KMS-11 (cell line): ENCODE measurements at regions not wholly inside any gene's neighbourhood (a gene's known extent, or its start where the extent isn't known, plus 50 kb on each side); places are given as distances from the start of the nearest gene placed in this dataset.

ENCODE experiments used
- H2AFZ ChIP-seq: fragments of 200-600 bp; sonication (generic); 2 replicates; pipeline ENCODE4 v1.6.1; 2016; ENCODE audit warnings: antibody characterized with exemption, mixed run types, low read depth
- H3K27ac ChIP-seq: fragments of 200-600 bp; sonication (generic); 2 replicates; pipeline ENCODE4 v1.6.1; 2016; ENCODE audit warnings: mild to moderate bottlenecking, mixed run types
- H3K27me3 ChIP-seq: fragments of 200-600 bp; sonication (generic); 2 replicates; pipeline ENCODE4 v1.6.1; 2017; ENCODE audit warnings: mild to moderate bottlenecking, low read depth, mixed run types, moderate library complexity; ENCODE audit not compliant: insufficient read depth
- H3K36me3 ChIP-seq: fragments of 200-600 bp; sonication (generic); 2 replicates; pipeline ENCODE4 v1.6.1; 2017; ENCODE audit warnings: mild to moderate bottlenecking, mixed run types; ENCODE audit not compliant: insufficient read depth
- H3K4me1 ChIP-seq: fragments of 200-600 bp; sonication (generic); 2 replicates; pipeline ENCODE4 v1.6.1; 2016; ENCODE audit warnings: mild to moderate bottlenecking, low read depth, mixed run types; ENCODE audit not compliant: poor library complexity, severe bottlenecking
- H3K4me2 ChIP-seq: fragments of 200-600 bp; sonication (generic); 2 replicates; pipeline ENCODE4 v1.7.0; 2016; ENCODE audit warnings: mild to moderate bottlenecking, mixed run types
- H3K4me3 ChIP-seq: fragments of 200-600 bp; sonication (generic); IDR thresholded peaks from 2 replicates; pipeline ENCODE4 v1.6.1; 2017; ENCODE audit warnings: low read depth, low read length, mixed read lengths; ENCODE audit not compliant: insufficient read depth
- H3K79me2 ChIP-seq: fragments of 200-600 bp; sonication (generic); 2 replicates; pipeline ENCODE4 v1.6.1; 2016; ENCODE audit warnings: low read depth, mixed run types; ENCODE audit not compliant: insufficient read depth
- H3K9ac ChIP-seq: fragments of 200-600 bp; sonication (generic); 2 replicates; pipeline ENCODE4 v1.6.1; 2016; ENCODE audit warnings: mild to moderate bottlenecking, mixed run types
- H4K20me1 ChIP-seq: fragments of 200-600 bp; sonication (generic); 2 replicates; pipeline ENCODE4 v1.6.1; 2016; ENCODE audit warnings: mild to moderate bottlenecking, mixed run types; ENCODE audit not compliant: insufficient read depth
- TF ChIP-seq, protein P1 (sequence below): fragments of 200-600 bp; sonication (generic); conservative IDR thresholded peaks from 2 replicates; pipeline ENCODE4 v1.6.1; 2017; ENCODE audit warnings: low read depth, mild to moderate bottlenecking, antibody characterized with exemption, low read length, moderate library complexity, mixed read lengths

- Histone ChIP-seq H3K27ac (no peak overlapping the region), H3K4me2 (no peak overlapping the region), H2AFZ (no peak overlapping the region), H3K4me3 (no peak overlapping the region), H3K27me3 (no peaks in the 10 kb centered on the region), H3K9ac (no peak overlapping the region), H3K79me2 (no peaks in the 10 kb centered on the region), H3K4me1 (no peaks in the 10 kb centered on the region), H3K36me3 (no peaks in the 10 kb centered on the region), H4K20me1 (no peaks in the 10 kb centered on the region)
- TF ChIP-seq, protein P1, sequence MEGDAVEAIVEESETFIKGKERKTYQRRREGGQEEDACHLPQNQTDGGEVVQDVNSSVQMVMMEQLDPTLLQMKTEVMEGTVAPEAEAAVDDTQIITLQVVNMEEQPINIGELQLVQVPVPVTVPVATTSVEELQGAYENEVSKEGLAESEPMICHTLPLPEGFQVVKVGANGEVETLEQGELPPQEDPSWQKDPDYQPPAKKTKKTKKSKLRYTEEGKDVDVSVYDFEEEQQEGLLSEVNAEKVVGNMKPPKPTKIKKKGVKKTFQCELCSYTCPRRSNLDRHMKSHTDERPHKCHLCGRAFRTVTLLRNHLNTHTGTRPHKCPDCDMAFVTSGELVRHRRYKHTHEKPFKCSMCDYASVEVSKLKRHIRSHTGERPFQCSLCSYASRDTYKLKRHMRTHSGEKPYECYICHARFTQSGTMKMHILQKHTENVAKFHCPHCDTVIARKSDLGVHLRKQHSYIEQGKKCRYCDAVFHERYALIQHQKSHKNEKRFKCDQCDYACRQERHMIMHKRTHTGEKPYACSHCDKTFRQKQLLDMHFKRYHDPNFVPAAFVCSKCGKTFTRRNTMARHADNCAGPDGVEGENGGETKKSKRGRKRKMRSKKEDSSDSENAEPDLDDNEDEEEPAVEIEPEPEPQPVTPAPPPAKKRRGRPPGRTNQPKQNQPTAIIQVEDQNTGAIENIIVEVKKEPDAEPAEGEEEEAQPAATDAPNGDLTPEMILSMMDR, result no peak
Observed at GRCh38 chr12:102765736-102766135, 151.3 kb downstream of the PAH start.

DNA sequence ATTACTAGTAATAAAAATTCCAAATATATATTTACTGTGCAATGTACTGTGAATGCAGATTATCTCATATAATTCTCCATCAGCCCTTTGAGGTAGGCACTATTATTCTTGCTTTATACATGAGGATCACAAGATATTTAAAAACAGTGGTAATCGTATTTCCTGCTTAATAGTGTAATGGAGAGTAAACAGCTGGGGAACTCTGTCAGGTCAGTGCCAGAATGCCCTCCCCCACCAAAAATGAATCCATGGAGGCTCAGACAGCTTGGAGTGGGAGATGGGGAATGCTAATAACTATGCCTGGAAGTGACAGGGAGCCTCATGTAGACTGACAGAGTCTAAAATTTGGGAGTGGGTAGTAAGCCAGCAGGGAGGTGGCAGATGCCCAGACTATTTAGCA, 153.6 kb downstream of the PAH start:
- H3K27ac ChIP-seq, result no peak overlapping the region
- no peaks in the 10 kb centered on the region for H3K36me3 ChIP-seq
- H3K79me2 ChIP-seq, result no peaks in the 10 kb centered on the region
- TF ChIP-seq, protein P1, result no peak
- no peak overlapping the region for H3K4me3 ChIP-seq
- H3K9ac ChIP-seq, result no peak overlapping the region
- H3K4me1 ChIP-seq, result no peaks in the 10 kb centered on the region
- no peaks in the 10 kb centered on the region for H4K20me1 ChIP-seq
- no peaks in the 10 kb centered on the region for H3K27me3 ChIP-seq
- no peak overlapping the region for H2AFZ ChIP-seq
- no peak overlapping the region for H3K4me2 ChIP-seq

DNA sequence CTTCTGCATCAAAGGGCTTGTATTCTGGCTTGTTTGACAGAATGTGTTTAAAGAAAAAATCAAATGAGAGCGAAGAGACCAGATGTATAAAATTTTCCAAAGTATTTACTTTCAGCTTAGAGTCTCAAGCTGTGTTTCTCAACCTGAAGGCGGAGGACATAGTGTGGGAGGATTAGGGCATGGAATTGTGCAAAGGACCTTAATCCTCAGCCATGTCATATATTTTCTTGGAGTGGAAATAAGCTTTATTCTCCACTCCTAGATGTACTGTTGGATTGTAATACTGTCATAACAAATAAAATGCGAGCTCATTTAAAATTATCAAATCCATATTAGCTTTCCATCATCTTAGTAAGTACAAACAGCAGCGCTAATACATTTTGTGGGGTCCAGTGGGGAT, 154.0 kb downstream of the PAH start:
- H3K79me2 ChIP-seq, result no peaks in the 10 kb centered on the region
- no peak overlapping the region for H3K9ac ChIP-seq
- H4K20me1 ChIP-seq, result no peaks in the 10 kb centered on the region
- H3K4me2 ChIP-seq, result no peak overlapping the region
- TF ChIP-seq, protein P1, result no peak
- no peak overlapping the region for H2AFZ ChIP-seq
- no peaks in the 10 kb centered on the region for H3K27me3 ChIP-seq
- no peaks in the 10 kb centered on the region for H3K36me3 ChIP-seq
- H3K4me3 ChIP-seq, result no peak overlapping the region
- no peak overlapping the region for H3K27ac ChIP-seq
- no peaks in the 10 kb centered on the region for H3K4me1 ChIP-seq

- Histone ChIP-seq H2AFZ (no peak overlapping the region), H3K36me3 (no peaks in the 10 kb centered on the region), H3K27me3 (no peaks in the 10 kb centered on the region), H3K79me2 (no peaks in the 10 kb centered on the region), H3K4me1 (no peaks in the 10 kb centered on the region), H4K20me1 (no peaks in the 10 kb centered on the region), H3K4me3 (no peak overlapping the region), H3K4me2 (no peak overlapping the region), H3K9ac (no peak overlapping the region), H3K27ac (no peak overlapping the region)
- TF ChIP-seq, protein P1, result no peak
Observed at GRCh38 chr12:102760322-102760721, 156.7 kb downstream of the PAH start.
